ENCODE measurements at regions not wholly inside any gene's neighbourhood (a gene's known extent, or its start where the extent isn't known, plus 50 kb on each side); places are given as distances from the start of the nearest gene placed in this dataset.

DNA sequence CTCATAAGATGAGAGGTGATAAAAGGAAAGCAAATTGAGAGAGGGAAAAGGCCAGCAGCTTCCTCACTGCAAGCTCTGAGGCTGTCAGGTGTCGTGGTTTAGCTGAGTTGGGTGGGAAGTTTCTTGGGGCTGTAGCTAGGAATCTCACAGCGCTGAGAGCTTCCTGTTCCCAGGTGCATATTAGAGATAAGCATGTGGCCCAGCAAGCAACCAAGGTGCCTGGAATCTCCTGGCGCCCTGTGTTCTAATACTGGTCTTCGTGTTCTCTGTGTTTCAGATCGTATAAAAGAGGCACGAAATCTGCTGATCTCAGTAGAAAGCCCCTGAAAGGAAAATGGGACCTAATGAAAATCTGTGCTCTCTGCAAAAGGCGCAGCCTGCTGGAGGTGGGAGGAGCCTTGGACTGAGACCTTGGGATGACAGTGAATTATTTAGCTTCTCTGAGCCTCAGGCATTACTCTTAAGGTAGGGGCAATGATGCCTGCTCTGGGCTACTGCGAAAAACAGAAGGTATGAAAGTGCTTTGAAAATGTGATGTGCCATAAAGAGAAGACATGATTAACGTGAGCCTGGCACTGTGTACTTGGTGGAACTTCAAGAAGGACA is 499.9 kb downstream of the TBL1XR1 start:
- DNase-seq = no peak

DNA sequence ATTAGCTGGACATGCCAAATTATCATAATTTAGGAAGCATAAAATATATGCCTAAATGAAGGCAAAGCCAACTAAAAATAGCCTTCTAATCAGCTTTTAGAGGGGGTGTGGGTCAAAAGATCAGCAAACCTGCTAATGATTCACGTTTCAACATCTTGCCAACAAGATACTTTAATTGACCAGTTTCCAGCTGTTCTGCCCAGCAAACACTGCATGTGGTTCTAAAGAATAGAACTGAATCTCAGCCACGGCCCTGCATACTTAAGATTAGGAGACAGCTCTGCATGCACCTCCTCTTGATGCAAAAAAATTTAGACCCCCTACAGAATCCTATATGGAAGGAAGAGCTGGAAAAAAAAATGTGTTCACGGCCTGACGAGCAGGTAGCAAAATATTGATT is 500.5 kb downstream of the TBL1XR1 start:
- DNase-seq = no peak

DNA sequence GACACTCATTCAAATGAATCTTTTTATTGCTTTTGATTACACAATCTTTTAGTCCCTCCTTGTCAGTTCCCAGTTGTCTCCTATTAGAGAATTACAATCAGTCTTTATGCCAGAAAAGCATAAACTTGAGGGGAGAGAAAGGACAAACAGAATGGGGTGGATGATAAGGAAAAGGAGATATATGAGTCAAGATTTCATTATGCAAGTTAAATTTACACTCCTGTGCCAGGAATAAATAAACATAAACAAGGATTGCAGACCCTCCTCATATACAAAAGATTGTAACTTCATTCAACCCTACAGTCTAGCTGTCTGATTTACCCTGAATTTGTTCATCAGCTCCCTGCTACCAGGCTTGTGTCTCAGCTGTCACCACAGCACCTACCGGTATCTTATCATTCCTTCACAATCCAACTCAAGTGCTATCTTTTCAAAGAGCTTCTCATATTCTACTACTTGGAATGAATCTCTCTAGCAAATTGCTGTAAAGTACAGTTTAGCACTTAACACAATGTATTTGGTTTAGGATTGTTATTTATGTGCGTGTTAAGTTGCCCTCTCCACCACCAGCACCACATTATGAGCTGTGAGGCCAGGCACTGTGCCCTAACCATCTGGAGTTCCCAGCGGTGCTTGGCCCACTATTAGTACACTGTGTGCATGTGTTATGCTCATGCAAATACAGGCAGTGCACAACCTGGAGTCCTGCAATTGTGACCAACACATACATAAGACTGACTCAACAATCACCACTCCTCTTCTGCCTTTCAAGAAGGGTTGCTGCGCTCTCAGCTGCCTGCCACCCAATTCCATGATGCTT is 504.1 kb downstream of the TBL1XR1 start:
- no peak for DNase-seq

DNA sequence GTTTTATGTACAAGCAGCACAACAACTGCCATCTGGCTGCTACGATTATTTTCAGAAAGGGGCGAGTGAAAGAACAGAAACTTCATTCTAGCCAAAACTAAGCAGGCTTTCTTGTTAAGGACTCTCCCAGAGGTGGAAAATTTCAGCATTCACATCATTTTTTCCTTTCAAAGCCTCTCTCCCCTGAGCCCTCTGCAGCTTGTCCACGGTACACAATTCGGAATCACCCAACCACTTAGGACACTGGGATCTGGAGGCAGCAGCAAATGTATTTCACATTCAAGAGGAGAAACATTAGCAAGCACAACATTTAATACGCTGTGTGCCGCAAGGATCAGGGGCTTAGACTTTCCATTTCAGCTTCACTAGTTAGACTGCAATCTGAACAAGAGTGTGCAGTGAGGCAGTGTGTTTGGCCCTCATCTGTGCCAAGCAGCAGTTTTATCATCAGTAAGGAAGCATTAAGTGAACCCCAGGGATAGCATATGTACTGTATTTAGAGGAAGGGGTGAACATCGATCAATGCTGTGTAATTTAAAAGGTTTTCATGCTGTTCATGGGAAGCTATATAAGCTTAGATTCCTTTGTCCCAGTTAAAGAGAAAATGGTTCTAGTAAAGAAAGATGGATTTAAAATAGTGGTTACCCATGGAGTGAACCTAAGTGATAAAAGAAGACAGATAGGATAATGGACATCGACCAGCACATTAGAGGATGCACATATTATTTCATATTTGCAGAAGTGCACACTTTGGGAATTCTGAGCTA is 504.9 kb downstream of the TBL1XR1 start:
- DNase-seq = no peak

DNA sequence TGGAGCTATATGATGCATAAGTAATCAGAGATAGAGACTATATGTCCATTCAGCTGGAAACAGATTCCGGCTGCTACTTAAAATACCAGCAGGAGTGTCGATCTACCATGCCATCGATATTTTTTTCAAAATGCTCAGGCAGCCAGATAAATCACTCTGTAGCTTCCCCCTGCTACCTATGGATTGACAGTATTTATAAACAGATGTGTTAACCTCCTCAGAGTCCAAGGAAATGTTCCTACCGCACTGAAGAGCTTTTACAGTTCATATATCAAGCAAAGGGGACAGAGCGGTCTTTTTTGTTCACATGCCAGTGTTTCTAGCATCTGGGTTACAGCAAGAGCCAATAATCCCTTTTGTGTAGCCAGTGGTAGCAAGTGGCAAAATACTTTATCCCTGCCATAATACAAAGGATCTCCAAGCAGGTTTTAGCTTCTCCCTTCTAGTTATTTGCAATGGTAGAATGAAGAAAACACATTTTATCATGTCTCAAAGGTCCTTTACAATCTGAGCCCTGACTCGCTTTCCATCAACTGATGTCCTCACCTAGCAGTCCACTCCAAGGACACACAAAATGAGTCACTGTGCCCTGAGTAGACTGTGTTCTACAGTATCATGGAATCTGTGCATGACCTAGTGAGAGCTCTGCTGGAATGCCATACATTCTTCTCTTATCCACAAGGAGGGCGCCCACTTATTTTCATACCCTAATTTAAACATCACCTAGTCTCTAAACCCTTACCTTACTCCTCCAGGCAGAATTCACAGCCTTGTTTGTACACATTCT is 507.0 kb downstream of the TBL1XR1 start:
- no peak for DNase-seq

DNA sequence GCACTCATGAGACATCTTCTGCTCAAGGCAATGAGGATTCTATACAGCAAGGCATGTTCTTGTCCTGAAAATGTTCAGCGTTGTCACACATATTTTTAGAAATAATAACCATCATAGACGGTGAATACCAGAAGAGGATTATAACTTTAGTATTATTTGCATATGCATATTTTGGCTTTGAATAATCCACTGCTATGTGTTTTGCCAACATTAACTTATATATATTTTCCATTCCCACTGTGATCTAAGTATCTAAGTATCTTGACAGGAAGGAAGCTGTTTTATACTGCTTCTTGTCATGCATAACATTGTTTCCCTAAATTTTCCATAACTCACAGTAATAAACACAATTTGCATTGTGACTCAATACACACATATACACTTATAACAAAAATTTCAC is 509.5 kb downstream of the TBL1XR1 start:
- no peak for DNase-seq

DNA sequence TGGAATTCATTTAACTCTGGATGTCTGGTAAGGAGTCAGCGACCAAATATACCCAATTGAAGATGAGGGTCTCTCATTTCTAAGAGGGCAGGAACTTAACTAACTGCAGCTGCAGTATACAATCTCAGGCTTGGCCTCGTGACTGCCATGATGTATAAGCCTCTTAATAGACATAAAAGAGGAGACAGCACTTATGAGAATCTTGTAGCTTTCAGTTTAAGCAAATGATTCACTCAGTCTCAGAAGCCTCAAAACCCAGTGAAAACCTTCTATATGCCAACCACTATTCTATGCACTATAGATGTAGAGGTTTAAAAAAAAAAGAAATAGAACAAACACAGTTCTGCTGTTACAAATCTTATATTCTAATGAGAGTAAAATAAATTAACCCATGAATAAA is 513.9 kb downstream of the TBL1XR1 start:
- no peak for DNase-seq

DNA sequence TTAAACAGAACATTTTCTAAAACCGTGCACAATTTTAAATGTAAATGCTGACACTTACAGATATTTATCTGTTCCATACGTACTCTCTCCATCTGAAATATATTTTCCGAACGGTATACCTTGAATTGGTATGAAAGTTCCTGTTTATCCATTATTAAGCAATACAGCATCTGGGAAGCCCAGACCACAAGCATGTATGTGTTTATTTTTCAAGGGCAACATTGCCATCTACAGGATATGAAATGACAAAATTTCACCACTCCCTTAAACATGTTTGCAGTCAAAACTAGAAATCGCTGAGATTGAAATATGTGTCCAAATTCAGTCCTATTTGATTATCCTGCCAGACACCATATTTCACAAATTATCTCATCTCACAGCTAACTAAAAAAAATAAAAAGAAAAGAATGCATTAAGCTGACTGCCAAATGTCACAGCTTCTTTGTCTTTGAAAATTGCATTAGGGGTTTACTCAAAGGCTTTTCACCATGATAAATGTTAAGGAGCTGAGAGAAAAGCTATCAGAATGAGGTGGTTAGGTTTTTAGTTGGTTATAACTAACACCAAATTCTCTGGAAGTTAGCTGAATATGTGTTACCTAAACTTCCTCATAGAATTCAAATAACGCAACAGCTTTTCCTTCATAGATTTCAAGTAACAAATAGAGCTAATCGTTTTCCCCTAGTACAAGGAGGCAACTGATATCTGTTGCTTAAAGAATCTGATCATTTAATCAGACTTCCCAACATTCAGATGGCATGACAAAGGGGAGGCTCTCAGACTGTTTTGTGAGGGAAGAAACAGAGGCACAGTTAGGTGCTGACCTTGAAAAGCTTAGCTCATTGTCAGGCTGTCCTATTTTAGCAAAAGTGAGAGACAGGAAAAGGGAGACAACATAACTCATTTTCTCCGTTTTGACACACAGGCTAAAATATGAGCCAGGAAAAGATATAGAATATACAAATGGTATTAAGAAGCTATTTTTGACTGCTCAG is 533.1 kb downstream of the TBL1XR1 start:
- DNase-seq = no peak

DNA sequence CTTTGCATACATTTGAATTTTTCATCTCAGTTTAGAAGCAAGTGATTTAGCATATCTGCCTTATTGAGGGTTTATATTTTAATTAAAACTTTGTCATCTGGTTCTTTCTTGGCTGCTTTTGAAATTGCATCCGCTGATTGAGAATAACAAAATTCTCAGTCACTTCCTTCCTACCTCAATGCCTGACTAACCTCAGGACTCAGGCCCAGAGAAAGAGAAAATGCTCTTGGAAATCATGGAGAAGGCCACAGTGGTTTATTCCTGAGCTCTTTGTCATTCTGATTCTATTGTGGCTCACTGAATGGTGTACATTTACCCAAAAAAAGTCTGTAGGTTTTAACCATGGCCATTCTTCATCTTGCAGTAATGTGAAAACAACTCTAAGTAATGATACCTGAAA is 533.9 kb downstream of the TBL1XR1 start:
- no peak for DNase-seq

DNA sequence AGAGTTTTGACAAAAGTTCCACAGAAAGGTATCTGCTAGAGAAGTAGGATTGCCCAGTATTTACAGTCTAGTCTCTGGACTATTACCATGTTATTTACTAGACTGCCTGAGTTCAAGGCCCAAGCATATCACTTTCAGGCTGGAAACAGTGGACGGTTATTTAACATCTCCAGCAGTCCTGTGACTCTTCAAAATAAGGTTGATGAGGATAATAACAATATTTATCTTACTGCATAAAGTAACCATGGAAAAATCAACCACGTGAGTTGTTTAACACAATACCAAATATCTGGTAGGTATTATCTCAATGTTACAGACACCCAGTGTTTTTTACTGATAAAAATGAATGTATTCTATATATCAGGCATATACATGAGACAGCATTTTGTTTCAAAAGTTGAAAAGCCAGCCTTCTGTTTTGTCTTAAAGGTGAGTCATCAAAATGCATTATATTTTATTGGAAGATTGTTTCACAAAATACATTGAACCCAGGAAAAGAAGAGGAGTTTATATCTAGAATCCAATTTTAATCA is 535.8 kb downstream of the TBL1XR1 start:
- no peak for DNase-seq

DNA sequence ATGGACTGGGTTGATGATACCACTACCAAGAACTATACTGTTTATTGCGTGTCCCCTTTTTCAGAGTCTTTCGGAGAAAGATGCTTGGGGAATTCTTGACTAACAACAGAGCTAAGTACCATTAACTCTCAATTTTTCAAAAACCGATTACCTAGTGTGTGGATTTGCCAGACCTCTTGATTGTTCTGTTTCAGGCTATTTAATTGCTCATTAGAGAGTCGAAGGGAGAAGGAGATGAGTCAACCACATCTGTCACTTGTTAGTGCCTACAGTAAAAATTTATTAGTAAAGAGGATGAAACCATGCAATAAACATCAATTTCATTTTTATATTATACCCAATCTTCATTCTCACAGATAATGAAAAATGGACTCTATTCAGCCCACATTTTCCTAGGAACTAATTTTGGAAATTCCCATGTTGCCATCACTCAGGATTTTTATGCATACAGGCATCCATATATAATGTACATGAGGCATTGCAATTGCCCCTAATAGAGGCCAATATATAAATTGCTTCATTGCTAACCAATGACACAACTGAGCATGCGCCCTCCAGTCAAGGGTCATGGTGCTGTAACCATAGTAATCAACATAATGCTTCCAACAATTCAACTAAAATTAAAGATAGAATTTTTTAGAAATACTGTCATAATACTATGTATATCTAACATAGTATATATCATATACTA is 541.7 kb downstream of the TBL1XR1 start:
- DNase-seq = no peak

DNA sequence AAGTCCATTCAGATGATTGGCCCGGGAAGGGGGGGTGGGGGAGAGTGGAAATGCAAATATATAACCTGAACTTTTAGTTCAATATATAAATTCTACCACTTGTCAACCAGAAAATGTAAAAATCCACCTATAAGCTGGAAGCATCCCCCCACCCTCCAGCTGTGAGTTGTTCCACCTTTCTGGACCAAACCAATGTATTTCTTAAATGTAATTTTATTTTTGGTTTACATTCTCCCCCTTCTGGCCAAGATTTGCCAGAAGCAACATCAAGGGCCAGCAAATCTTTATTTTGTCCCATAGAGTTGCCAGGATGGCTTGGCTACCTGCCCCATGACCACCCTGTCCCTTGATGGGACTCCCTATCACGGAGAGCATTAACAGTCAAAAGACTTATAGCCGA is 545.7 kb downstream of the TBL1XR1 start:
- DNase-seq = no peak

DNA sequence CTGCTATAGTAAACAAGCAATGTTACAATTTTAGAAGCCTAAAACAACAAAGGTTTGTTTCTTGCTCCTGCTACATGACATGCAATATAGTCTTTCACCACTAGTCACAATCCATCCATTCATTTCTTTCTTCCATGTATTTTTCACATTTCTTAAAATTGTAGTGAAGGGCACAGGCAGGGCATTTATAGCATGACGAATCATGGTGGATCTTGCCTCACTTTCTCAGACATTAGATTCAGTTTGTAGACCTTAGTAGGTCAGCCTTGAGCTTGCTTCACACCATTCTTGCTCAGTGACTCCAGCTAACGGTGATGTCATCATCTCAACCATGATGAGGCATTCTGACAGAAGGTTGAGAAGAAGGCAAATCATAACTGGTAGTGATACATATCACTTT is 546.8 kb downstream of the TBL1XR1 start:
- DNase-seq = no peak

DNA sequence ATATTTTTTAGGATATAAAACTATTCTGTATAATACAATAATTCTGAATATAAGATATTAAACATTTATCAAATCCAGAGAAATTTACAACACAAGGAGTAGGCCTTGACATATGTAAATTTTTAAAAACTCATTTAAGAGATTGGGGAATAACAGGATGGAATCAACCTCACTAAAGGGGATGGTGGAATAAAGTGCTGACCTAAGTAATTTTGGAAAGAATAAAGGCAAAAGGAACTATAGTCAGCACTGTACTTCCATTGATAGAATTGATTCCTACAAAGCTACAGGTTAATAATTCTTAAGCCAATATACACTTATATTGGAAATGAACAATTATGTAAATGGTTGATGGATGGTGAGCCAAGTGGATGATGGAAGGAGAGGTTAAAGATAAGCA is 549.3 kb downstream of the TBL1XR1 start:
- DNase-seq = no peak

DNA sequence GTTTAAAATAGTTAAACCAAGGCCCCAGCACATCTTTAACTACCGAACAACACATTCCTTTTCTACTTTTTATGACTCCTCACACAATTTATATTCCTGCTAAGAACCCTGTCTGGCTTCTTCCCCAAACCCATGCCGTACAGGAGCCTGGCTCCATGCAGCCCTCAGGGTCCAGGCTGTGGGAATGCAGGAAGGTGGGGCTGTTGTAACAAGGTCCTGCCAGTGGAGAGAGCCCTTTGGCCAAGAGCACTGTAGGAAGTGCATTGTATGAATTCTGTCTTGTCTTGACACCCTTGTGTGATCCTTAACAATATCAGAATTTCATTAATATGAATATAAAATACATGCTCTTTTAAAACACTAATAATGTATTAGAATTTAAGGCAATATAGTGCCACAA is 563.8 kb downstream of the TBL1XR1 start:
- DNase-seq = no peak

DNA sequence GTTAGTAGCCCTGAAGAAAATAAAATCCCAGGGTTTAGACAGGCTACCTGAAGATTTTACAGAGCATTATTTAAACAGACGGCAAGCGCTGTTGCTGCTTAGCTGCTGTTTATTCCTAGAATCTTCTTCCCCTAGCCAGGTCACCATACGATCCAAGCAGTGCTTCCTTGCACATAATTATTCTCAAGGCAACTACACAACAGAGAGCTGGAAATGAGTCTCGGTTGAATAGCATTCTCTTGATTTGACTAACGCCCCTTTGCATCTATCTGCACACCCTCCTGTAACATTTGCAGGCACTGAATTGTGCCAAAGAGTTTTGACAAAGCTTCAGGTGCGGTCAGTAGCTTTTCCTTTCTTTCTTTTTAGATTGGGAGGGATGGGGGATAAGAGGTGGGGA is 564.4 kb downstream of the TBL1XR1 start:
- no peak for DNase-seq

DNA sequence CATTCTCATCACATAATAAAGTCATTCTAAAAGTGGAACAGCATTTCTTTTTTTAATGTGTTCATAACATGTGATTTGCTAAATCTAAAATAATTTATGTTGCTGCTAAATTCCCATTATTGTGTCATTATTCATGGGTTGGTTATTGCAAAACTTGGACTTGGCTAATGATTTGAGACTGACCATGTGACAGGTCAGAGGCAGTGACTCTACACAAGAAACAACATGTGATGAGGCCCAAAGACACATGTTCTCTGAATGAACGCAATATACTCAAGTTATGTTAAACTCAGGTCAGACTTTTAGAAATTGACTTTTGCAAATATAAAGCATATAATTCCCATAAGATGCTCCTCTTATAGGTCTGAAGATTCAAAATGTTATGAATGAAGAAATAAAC is 566.1 kb downstream of the TBL1XR1 start:
- DNase-seq = no peak

DNA sequence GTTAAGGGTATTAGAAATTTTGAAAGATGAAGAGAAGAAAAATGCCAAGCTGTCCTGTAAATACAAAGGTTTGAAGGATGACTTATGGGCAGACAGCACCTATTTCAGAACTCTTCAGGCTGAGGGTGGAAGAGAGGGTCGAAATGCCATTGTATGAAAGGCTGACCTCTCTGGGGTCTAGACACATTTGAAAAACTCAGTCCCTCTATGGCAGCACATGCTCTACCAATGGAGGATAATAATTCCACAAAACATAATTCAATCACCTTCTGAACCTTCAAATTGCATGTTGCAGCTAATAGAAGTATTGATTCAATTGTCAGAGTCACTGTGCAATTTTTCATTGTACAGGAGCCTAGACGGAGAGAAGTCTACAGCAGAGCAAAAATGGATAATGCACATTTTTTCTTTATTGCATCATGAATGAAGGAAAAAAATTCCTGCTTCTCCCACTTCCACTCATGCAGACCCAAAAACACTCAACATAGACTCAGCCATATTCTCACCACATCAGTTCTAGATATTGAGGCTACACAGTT is 569.1 kb downstream of the TBL1XR1 start:
- no peak for DNase-seq

DNA sequence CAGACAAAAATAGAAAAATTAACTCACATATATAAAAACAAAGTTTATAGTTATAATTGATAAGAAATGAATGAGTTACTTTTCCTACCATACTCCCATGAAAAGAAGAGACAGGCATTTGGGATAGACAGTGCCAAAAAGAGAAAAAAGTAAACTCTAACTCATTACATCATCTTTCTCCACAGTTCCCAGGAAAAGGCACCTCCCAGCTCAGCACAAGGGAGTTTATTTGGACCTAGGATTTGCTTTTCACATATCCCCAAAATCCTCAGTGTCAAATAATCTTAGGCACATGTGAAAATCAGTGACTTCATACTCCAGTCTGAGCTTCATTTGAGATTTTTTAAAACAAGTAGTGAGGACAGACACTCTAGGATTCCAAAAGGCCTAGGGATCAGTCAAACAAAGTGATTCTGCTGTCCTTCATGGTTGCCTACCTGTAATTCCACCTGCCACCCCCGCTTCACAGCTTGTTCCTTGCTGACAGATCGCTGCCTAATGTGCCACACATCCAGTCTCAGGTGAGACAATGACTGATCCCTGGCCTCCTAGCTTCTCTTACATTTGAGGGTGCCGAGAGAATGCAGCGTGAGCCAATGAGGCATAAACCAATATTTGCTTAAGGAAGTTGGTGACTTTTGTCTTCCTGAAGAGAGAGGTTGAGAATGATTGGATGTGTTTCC is 573.7 kb downstream of the TBL1XR1 start:
- no peak for DNase-seq

DNA sequence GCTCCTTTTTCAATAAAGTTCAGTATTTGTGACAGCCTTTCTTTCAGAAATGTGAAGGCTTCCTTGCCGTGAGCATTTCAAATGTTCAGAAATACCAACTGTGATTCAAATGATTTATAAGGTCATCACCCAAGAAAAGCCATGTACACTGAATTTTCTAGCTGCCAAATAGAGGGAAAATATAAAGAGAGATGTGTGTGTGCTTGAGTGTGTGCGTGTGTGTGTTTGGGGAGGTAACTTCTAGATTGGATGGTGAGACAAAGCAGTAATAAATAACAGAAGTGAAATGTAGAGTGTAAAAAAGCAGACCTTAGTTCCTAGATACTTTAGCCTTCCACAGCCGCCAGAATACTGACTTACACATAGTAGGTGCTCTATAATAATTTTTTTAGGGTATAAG is 577.4 kb downstream of the TBL1XR1 start:
- no peak for DNase-seq

Measured in activated T-cell treated with anti-CD3 and anti-CD28 coated beads for 4 hours (primary cell).